ENCODE measurements at regions not wholly inside any gene's neighbourhood (a gene's known extent, or its start where the extent isn't known, plus 50 kb on each side); places are given as distances from the start of the nearest gene placed in this dataset.

GRCh38 chr4:146072376-146072775, 103.1 kb upstream of the LSM6 start:
- no peak overlapping the region for H3K9ac ChIP-seq (ENCODE audit: low read length)
- no peak for TF ChIP-seq CTCF (IDR thresholded peaks at IDR 0.05; ENCODE audit: insufficient read depth, low read depth, low read length)
- no peak for TF ChIP-seq EZH2 (IDR thresholded peaks at IDR 0.05; ENCODE audit: insufficient read depth, low read length)
- no peaks in the 10 kb centered on the region for H3K4me1 ChIP-seq (ENCODE audit: insufficient read depth, low read length)
- FAIRE-seq (no peak), DNase-seq (ENCODE audit: low read depth) (no peak)
- Mint-ChIP-seq H3K4me3 (ENCODE audit: unreplicated experiment) (no peak overlapping the region), H3K27me3 (ENCODE audit: low read depth, unreplicated experiment) (no peaks in the 10 kb centered on the region), H3K36me3 (ENCODE audit: low read depth, unreplicated experiment) (no peaks in the 10 kb centered on the region), H3K27ac (ENCODE audit: unreplicated experiment) (no peak overlapping the region), H3K4me1 (ENCODE audit: low read depth, unreplicated experiment) (no peaks in the 10 kb centered on the region), H3K9me3 (ENCODE audit: unreplicated experiment) (no peaks in the 10 kb centered on the region)
- H3K79me2 ChIP-seq (ENCODE audit: insufficient read depth, low read length): no peaks in the 10 kb centered on the region
- H3K9me3 ChIP-seq (ENCODE audit: insufficient read depth, low read depth, low read length): no peaks in the 10 kb centered on the region
- H3K27ac ChIP-seq (ENCODE audit: low read depth, low read length): no peak overlapping the region
- no peak overlapping the region for H3K4me3 ChIP-seq (ENCODE audit: insufficient read depth, low read depth, low read length)
- no peaks in the 10 kb centered on the region for H3K27me3 ChIP-seq (ENCODE audit: insufficient read depth, low read length)
- no peaks in the 10 kb centered on the region for H4K20me1 ChIP-seq (ENCODE audit: insufficient read depth, low read length)
- H2AFZ ChIP-seq (ENCODE audit: low read depth, low read length): no peak overlapping the region
- H3K36me3 ChIP-seq (ENCODE audit: insufficient read depth, low read length): no peaks in the 10 kb centered on the region
- no peak overlapping the region for H3K4me2 ChIP-seq (ENCODE audit: low read length)

- no peak overlapping the region for H3K4me3 ChIP-seq (ENCODE audit: insufficient read depth, low read depth, low read length)
- H3K9ac ChIP-seq (ENCODE audit: low read length): no peak overlapping the region
- no peaks in the 10 kb centered on the region for H3K4me1 ChIP-seq (ENCODE audit: insufficient read depth, low read length)
- no peak overlapping the region for H2AFZ ChIP-seq (ENCODE audit: low read depth, low read length)
- H3K4me3 Mint-ChIP-seq (ENCODE audit: unreplicated experiment): no peak overlapping the region
- H3K36me3 ChIP-seq (ENCODE audit: insufficient read depth, low read length): no peaks in the 10 kb centered on the region
- no peaks in the 10 kb centered on the region for H3K27me3 Mint-ChIP-seq (ENCODE audit: low read depth, unreplicated experiment)
- peaks cover 2% of the 10 kb centered on the region for H3K9me3 Mint-ChIP-seq (ENCODE audit: unreplicated experiment)
- DNase-seq (ENCODE audit: low read depth) (no peak), FAIRE-seq (no peak)
- TF ChIP-seq EZH2 (IDR thresholded peaks at IDR 0.05; ENCODE audit: insufficient read depth, low read length): no peak
- no peak for TF ChIP-seq CTCF (IDR thresholded peaks at IDR 0.05; ENCODE audit: insufficient read depth, low read depth, low read length)
- H3K27me3 ChIP-seq (ENCODE audit: insufficient read depth, low read length): no peaks in the 10 kb centered on the region
- no peaks in the 10 kb centered on the region for H4K20me1 ChIP-seq (ENCODE audit: insufficient read depth, low read length)
- H3K4me2 ChIP-seq (ENCODE audit: low read length): no peak overlapping the region
- H3K36me3 Mint-ChIP-seq (ENCODE audit: low read depth, unreplicated experiment): no peaks in the 10 kb centered on the region
- H3K4me1 Mint-ChIP-seq (ENCODE audit: low read depth, unreplicated experiment): no peaks in the 10 kb centered on the region
- no peak overlapping the region for H3K27ac ChIP-seq (ENCODE audit: low read depth, low read length)
- no peaks in the 10 kb centered on the region for H3K79me2 ChIP-seq (ENCODE audit: insufficient read depth, low read length)
- no peak overlapping the region for H3K27ac Mint-ChIP-seq (ENCODE audit: unreplicated experiment)
- no peaks in the 10 kb centered on the region for H3K9me3 ChIP-seq (ENCODE audit: insufficient read depth, low read depth, low read length)
Observed at GRCh38 chr4:146071390-146071789, 104.1 kb upstream of the LSM6 start.

GRCh38 chr4:146063143-146063542, 112.4 kb upstream of the LSM6 start:
- FAIRE-seq: no peak

More at GRCh38 chr4:146063143-146063542, 112.4 kb upstream of the LSM6 start:
- H3K27me3 Mint-ChIP-seq (ENCODE audit: low read depth, unreplicated experiment): no peaks in the 10 kb centered on the region
- Histone ChIP-seq H3K36me3 (ENCODE audit: insufficient read depth, low read length) (no peaks in the 10 kb centered on the region), H3K4me1 (ENCODE audit: insufficient read depth, low read length) (no peaks in the 10 kb centered on the region), H3K9ac (ENCODE audit: low read length) (no peak overlapping the region), H3K4me3 (ENCODE audit: insufficient read depth, low read depth, low read length) (no peak overlapping the region), H3K4me2 (ENCODE audit: low read length) (no peak overlapping the region), H4K20me1 (ENCODE audit: insufficient read depth, low read length) (no peaks in the 10 kb centered on the region), H2AFZ (ENCODE audit: low read depth, low read length) (no peak overlapping the region), H3K27ac (ENCODE audit: low read depth, low read length) (no peak overlapping the region), H3K9me3 (ENCODE audit: insufficient read depth, low read depth, low read length) (no peaks in the 10 kb centered on the region), H3K79me2 (ENCODE audit: insufficient read depth, low read length) (no peaks in the 10 kb centered on the region), H3K27me3 (ENCODE audit: insufficient read depth, low read length) (no peaks in the 10 kb centered on the region)
- H3K27ac Mint-ChIP-seq (ENCODE audit: unreplicated experiment): no peak overlapping the region
- peaks cover 2% of the 10 kb centered on the region for H3K9me3 Mint-ChIP-seq (ENCODE audit: unreplicated experiment)
- no peak overlapping the region for H3K4me3 Mint-ChIP-seq (ENCODE audit: unreplicated experiment)
- no peak for DNase-seq (ENCODE audit: low read depth)
- TF ChIP-seq EZH2 (IDR thresholded peaks at IDR 0.05; ENCODE audit: insufficient read depth, low read length) (no peak), CTCF (IDR thresholded peaks at IDR 0.05; ENCODE audit: insufficient read depth, low read depth, low read length) (no peak)
- H3K4me1 Mint-ChIP-seq (ENCODE audit: low read depth, unreplicated experiment): peaks cover 4% of the 10 kb centered on the region
- no peaks in the 10 kb centered on the region for H3K36me3 Mint-ChIP-seq (ENCODE audit: low read depth, unreplicated experiment)
